ENCODE measurements at regions not wholly inside any gene's neighbourhood (a gene's known extent, or its start where the extent isn't known, plus 50 kb on each side); places are given as distances from the start of the nearest gene placed in this dataset.

- TF ChIP-seq CTCF (IDR thresholded peaks at IDR 0.05 in 4 of 5, conservative IDR thresholded peaks at IDR 0.05 in 1 of 5), result no peak
- TF ChIP-seq POLR2A (IDR thresholded peaks at IDR 0.05), result no peak
These were observed 407.1 kb upstream of the XYLT1 start for GRCh38 chr16:17877821-17878360.
